ENCODE measurements at regions not wholly inside any gene's neighbourhood (a gene's known extent, or its start where the extent isn't known, plus 50 kb on each side); places are given as distances from the start of the nearest gene placed in this dataset.
A peak's percentile ranks its signal among the peaks of the same experiment; 100 is the strongest.

DNA sequence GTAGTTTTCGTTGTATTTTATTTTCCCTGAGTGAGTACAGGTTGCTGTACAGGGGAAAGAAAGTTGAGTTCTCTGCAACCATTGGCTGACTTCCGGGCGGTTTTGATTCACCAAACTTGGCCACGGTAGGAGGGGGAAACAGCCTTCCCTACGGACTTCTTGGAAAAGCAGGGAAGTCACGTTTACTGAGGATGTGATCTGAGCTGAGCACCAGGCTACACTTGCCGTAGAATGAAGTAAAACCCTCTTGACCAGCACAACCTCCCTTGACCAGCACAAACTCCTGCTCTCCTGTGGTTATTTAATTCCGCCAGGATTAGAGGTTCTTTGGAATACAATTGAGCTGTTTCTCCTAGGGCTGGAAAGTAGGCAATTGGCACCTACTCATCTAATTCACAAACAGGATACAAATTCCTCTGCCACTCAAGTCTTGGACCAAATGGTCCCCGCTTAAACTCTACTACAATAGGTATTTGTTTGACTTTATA is 242.0 kb upstream of the RBFOX1 start:
- no peak for DNase-seq

DNA sequence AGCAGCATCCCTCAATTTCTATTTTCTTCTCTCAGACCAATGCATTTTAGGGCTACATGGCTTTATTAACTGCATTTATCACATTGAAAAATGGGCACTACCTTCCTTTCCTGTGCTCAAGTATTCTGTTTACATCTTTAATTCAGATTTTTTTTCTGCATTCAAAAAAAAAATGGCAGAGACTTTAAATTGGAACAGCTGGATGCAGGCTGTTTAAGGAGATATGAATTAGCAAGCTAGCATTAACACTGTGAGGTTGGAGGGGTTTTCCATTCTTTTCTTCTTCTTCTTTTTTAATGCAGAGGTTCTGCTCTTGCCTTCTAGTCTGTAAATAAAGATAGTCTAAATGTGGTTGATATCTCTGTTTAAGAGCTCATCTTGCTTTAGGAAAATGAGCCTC is 242.9 kb upstream of the RBFOX1 start:
- no peak for DNase-seq

DNA sequence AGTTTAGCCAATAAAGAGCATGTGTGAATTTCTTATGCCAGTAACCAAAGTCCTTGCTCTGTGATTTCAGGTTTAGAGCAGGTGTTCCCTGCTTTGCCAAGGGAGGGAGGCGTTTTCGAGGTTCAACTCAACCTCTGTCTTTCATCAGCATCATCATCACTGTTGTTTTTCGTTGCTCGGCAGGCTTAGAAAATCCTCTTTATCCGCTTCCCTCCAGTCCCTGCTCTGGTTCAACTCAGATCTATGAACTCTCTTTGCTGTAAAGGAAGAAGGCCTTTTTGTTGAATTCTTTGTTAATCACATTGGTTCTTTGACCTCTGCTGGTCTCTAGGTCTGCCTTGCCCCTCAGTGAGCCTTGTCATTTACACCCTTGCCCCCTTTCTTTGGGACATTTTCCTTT is 243.9 kb upstream of the RBFOX1 start:
- no peak for DNase-seq

DNA sequence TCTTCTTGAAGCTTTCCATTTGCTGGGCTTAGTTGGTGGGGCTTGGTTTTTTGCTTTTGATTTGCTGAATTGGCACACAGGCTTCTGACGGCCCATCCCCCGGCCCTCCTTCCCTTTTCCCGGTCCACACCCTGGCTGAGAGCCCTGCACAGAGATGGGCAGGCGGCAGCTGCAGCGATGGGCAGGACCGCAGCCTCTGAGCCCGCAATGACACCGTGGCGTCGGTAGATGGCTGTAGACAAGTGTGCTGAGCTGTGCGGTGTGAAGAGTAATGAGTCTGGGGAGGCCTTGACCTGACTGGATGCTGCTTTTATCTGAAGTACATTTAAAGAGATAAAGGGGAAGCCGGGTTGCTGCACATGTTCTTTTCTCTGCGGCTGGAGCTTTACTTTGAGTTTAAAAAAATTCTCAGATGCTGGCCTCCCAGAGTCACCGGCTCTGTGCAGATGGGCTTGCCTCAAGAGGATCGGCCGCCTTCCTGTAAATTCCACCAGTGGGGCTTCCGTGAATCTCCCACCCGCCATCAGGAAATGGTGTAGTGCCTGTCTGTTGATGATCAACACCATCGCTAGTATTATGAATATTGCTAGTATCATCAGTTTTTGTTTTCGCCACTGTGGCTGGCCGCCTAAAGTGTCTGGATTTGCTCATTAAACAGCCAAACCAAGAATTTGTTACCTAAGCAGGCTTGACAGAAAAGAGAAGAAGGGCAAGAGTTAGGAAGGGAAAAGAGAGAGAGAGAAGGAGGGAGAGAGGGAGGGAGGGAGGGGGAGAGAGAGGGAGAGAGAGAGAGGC is 245.6 kb upstream of the RBFOX1 start:
- DNase-seq, result no peak

DNA sequence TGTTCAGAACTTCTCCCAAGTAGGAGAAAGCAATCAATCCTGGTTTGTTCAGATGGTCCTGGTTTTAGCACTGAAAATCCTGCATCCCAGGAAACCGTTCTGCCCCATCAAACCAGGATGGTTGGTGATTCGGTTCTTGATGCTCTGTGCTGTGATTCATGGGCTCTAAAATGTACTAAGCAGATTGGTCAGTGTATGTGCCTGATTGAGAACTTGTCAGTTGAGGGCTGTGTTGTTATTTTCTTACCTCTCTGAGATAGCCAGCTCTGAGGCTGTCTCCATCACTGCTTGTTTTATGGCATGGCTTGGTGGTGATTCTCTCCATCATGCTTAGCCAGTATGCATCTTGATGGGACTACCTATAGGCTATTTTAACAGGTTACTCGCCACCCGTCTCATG is 246.9 kb upstream of the RBFOX1 start:
- no peak for DNase-seq

DNA sequence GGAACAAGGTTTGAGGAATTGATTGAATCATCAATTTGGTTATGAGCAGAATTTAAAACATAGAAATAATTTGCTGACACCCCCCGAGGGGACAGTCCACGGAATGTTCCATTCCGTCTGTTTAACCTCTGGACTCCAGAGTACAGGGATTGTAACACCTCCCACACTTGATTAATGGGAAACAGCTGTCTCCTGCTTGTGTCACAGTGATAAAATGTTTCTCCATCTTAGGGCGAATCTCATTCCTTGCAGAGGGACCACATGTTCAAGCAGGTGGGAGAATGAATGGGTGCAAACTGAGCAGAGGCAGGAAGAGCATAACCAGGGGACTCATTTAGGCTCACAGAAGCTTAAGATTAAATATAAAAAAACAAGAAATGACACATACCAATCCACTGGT is 249.5 kb upstream of the RBFOX1 start:
- no peak for DNase-seq

DNA sequence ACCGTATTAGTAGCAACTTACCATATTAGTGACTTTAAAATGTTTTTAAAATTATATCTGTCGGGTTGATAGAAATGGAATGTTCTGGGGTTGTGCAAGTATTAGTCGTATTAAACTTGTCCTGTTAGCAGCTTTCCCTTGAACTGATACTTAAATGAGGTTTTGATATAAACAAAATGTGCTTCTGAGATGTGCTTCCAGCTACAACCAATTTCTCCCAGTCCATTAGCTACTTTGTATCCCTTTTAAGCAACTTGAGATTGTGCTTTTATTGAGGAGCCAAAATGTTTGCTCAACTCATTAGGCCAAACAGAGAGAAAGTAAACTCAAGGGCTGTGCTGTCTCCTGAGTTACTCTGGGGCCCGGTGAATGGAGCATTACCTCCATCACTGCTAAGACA is 255.0 kb upstream of the RBFOX1 start:
- DNase-seq, result no peak

DNA sequence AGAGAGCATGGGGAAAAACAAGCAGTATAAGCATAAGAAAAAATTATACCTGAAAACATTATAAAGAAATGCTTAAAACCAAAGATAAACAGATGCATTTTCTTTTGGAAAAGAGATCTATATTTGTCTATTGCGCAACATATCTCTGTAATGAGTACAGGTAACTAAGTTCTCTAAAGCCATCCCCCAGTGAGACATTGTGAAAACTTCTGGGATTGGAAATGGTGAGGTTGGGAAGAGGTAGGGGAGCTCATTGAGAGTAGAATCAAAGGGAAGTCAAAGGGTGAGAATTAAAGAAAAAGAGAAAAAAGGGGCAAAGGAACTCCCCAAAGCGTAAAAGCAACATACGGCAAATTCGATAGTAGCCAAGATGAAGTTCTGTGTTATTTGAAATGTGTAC is 257.9 kb upstream of the RBFOX1 start:
- no peak for DNase-seq

DNA sequence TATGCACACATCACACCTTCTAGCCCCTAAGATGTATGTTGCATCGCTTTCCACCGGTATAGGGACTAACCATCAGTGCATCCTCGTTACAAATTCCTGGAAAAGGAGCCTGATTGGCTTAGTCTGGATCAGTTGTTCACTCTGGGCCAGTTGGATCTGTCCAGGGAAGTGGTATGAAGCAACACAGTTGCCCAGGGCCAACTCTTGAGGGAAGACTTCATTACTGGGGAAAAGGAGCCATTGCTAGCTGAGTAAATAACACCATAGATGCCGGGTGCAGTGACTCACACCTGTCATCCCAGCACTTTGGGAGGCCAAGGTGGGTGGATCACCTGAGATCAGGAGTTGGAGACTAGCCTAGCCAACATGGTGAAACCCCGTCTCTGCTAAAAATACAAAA is 275.2 kb upstream of the RBFOX1 start:
- DNase-seq, result no peak

DNA sequence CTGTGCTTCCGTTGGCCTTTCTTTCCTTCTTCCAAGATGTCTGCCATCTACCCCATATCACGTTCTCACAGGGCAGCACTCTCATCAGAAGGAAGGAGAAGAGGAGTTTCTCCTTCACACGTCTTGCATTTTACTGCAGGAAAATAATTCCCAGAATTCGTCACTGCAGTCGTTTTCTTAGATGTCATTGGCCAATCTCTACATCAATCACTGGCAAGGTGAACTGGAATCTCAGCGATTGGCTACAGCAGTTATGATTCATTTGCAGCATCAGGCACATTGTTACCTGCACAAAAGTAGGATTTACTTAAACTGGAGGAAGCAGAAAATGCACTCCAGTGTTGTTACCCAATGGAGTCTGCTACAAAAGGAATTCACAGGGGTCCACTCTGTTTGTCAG is 277.2 kb upstream of the RBFOX1 start:
- no peak for DNase-seq

DNA sequence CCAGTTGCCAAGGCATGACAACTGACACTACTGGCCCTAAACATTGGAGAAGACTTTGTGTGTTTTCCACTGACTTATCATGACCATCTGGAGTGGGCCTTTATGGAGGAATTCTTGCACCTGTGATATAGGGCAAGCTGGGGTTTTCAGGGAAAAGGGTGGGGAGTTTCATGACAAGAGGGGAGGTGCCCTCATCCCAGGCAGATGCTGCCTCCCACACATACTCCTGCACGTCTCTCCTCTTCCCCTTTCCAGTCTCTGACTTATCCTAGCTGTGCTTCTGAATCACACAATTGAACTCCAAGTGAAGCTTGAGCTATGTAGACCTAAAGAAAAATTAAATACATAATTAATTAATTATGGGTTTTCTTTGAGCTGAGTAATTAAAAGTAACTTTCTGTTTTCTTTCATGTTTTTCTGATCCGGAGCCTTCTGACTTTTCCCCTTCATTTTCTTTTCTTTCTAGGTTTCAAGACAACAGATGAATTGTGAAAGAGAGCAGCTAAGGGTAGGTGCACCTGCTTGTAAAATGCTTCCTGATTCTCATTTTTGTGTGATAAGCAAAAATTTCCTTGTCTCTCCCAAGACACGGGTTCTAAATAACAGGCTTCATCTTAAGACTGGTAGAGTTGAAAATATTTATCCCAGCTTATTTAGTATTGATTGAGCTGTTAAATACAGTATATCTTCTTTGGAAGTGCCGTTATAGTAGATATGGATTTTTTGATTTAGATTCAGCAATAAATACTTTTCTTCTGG is 280.9 kb upstream of the RBFOX1 start:
- no peak for DNase-seq

DNA sequence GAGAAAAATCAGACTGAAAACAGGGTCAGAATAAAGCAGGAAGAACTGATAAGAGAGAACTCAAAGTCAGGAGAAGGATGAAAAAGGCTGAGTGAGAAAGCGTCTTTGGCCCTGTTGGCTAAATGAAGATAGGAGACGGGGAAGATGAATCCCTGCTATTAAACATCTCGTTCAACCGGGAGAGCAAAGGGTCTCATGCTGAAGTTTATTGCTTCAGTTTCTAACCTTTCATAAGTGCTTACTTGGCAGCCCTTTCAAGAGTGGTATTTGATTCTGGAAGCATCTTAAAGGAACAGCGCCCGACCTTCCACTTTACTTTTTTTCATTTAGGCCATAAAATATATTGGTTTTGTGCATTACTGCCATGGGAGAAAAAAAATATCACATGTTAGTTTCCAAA is 288.3 kb upstream of the RBFOX1 start:
- no peak for DNase-seq

DNA sequence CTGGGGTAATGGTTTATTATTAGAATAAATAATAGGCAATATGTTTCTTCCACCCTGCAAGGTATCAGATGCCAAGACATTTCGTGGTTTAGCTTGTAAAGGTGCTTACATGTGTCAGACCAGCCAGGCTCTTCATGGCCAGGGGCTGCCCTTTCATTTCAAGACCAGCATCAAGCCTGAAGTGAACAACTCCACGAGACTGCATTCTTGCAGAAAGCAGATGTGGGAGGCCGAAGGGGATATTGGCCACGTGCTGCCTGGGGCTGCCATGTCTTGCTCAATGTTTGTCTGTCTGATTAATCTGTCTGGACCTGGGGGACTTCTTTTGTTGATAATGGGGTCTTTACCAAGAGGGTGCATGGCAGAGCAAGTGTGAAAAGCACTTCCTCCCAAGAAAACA is 294.2 kb upstream of the RBFOX1 start:
- no peak for DNase-seq

DNA sequence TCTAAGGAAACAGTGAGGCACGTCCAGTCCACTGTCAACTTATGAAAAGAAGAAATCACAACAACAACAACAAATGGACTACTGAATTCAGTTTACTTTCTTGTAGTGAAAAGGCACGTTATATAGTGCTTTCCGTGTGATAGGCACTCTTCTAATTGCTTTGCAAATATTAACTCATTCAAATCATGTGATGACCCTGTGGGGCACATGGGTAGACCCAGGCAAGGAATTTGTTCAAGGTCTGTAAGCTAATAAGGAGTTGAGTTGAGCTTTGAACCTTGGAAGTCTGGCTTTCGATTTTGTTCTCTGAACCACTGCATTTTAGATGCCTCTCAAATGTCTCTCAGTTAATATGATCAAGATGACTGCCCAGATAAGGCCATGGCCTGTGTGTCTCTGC is 295.1 kb upstream of the RBFOX1 start:
- DNase-seq, result no peak

DNA sequence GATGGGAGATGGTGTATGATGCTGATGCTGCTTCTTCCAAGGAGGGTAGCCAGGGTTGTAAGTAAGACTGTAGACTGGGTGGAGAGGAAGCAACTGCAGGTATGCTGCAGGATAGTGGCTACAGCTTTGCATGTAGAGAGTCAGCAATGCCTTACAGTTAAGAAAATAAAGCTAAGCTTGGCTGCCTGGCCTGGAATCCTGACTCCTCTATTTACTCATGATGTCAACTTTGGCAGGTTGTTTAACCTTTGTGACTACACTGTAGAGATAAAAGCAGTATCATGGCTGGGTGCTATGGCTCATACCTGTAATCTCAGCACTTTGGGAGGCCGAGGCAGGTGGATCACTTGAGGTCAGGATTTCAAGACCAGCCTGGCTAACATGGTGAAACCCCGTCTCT is 301.6 kb upstream of the RBFOX1 start:
- no peak for DNase-seq

DNA sequence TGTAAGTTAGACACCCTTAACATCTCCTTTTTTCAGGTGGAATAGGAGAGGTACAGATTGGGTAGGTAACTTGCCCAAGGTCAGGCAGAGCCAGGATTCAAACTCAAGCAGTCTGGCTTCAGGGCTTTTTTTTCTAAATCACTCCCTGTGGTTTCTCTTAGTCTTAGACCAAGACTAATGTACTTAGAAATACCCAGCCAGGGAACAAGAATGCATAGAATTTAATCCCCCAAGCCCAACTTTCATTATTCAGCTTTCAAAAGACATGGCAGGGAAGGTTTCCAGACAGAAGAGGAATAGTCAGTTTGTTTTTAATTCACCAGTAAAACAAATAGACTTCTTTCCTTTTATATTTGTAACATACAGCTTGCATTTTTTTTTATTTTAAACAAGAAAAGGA is 305.2 kb upstream of the RBFOX1 start:
- DNase-seq, result no peak

DNA sequence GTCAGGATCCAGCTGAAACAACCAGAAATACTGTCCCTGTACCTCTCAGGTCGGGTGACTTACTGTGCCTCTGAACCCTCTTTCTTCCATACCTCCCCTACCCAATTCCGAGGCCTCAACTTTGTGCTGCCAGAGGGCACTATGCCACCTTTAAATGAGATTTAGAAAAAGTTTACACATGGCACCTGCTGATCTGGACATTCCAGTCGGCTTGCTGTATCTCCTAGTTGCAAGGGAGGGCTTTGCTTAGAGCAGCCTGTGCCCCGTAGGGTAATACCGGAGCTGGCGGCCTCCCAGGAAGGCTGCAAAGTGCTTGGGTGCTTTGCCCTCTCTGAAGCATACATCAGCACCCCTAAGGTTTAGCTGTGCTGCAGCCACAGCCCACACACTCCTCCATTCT is 306.0 kb upstream of the RBFOX1 start:
- DNase-seq, result no peak

DNA sequence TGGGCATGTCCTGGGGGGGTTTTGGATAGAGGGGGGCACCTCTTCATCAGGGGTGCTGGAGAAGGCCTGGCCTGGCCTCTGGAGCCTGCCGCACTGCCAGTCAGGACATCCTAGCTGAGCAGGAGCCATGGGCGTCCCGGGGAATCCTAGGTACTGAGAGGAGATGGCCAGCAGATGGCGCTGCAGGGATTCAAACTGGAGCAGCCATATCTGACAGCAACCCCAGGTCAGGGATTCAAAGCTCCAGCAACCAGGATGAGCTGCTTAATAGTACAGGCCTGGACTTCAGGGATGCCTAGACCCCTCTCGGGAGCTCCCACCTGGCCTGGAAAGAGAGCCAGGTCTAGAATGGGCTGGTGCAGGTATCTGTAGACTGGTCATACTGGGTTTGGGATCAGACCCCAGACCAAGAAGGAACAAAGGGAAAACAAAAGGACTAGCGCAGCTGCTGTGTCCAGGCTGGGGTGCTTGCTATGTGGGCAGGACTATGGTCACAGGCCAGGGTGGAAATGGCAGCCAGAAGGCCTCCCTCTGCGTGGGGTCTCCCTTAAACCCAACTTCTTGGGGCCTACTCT is 306.9 kb upstream of the RBFOX1 start:
- peak; percentile 77 for DNase-seq

DNA sequence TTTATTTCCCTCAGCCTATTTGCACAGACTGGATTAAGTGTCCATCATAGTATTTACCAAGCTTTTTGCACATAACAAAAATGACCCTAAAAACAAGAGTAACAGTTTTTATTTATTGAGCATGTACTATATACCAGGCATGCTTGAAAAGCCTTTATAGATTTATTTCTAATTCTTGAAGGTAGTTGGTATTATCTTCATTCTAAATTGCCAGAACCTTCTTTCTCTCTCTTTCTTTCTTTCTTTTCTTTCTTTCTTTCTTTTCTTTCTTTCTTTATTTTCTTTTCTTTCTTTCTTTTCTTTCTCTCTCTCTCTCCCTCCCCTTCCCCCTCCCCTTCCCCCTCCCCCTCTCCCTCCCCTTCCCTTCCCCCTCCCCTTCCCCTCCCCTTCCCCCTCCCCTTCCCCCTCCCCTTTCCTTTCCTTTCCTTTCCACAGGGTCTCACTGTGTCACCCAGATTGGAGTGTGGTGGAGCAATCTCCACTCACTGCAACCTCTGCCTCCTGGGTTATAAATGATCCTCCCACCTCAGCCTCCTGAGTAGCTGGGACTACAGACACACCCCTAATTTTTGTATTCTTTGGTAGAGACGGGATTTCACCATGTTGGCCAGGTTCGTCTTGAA is 310.9 kb upstream of the RBFOX1 start:
- no peak for DNase-seq

DNA sequence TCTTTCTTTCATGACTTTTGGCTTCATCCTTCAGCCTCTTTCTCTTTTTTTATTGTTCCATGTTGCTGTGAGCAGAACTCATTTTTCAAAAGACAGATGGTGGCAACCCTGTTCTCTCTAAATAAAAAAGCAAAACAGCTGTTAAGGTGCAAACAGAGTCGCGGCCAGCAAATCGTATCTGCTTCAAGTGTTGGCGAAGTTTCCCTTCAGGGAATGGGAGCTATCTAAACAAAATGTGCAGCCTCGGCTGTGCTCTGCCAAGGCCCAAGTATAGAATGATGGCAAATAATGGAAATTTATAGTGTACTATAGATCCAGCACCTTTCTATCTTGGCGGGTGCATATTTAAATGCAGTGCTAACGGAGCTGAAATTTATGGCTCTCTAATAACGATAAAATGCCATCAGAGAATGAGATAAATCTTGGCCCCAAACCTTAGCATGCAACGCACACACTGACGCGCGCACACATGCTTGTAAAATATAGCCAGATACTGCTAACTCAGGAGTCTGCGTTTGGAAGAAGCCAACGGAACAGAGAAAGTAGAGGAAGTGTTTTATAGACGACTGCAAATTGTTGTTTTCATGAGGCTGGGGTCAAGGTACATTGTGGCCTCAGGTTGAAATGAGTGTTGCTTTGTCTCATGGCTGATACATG is 315.5 kb upstream of the RBFOX1 start:
- no peak for DNase-seq

DNA sequence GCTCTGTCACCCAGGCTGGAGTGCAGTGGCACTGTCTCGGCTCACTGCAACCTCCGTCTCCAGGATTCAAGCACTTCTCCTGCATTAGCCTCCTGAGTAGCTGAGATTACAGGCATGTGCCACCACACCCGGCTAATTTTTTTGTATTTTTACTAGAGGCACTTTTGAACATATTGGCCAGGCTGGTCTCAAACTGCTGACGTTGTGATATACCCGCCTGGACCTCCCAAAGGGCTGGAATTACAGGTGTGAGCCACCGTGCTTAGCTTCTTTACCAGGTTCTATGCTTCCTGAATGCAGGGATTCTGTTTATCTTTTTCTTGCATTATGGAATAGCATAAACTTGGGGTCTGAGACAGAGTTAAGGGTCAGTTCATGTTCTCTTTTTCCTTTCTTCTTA is 317.9 kb upstream of the RBFOX1 start:
- no peak for DNase-seq

DNA sequence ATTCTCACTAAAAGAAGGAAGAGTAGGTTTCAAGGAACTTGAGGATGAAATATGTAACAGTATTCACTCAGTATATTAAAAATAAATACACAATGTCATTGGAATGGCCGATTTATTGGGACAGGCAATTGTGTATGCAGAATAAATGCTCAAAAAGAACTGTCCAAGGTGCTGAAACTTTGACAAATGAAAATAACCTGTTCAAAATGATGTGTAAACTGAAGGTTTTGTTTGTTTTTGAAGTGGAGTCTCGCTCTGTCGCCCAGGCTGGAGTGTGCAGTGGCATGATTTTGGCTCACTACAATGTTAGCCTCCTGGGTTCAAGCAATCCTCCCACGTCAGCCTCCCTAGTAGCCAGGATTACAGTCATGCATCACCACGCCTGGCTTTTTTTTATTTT is 318.7 kb upstream of the RBFOX1 start:
- no peak for DNase-seq

DNA sequence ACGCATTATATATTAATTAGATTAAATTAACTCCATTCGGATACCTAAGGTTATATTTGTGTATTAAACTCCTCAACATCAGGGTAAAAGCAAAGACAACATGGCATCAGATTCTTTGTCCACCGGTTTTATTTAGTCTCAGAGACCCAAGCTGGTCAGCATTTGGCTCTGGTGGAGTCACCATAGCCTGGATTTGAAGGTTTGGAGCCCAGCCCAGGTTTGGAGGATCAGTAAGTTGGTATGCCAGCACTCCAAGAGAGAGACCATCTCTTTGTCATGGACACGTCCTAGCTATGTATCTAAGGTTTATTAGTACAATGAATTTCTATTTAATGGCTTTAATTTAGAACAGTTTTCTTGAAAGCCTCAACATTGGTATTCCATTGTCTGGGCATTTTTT is 328.4 kb upstream of the RBFOX1 start:
- no peak for DNase-seq
